COLO668 (cell line): ENCODE measurements at regions not wholly inside any gene's neighbourhood (a gene's known extent, or its start where the extent isn't known, plus 50 kb on each side); places are given as distances from the start of the nearest gene placed in this dataset.

Source experiments
- DNase-seq: peaks from one replicate; lab custom pipeline; 2025; ENCODE audit not compliant: unreplicated experiment; lab: John Stamatoyannopoulos, UW

DNA sequence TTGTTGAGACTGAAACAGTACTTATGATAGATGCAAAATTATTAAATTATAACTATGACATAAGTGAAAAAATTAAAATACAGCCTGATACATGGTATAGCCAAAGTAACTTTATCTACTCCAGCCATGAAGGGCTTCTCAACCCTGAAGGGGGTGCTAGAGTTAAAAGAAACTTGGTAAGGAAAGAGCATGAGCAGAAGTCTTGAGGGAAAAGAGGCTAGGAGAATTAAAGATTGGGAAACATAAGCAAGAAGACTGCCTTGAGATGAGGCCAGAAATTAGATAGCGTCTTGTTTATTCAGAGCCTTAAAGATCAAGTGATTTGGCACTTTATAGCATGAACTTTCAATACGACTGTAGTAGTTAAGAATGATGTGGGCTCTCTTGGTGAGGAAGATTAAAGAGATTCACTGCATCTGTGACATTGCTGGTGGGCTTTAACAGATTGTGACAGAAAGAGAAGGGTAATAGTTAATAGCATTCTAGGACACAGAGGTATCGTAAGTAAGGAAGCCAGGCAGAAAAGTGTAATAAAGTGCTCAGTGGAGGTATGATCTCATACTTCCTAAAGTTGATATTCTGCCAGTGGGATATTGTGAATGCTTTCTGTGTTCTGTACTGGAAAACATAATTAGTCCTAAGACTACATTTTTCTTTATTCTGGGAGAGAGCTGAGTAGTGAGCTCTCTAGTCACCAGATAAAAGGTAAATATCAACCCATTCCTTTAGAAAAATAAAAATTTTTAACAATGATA is 385.4 kb upstream of the PRR20A start:
- no peak for DNase-seq

DNA sequence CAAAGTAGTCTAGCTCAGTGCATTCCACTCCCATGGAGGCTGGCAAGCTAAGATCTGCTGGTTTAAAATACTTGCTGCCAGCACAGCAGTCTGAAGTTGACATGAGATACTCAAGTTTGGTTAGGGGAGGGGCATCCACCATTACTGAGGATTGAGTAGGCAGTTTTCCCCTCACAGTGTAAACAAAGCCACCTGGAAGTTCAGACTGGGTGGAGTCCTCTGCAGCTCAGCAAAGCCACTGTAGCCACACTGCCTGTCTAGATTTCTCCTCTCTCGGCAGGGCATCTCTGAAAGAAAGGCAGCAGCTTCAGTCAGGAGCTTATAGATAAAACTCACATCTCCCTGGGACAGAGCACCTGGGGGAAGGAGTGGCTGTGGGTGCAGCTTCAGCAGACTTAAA is 377.4 kb upstream of the PRR20A start:
- DNase-seq: peak; percentile 33

GRCh38 chr13:56773148-56773547 is 367.6 kb upstream of the PRR20A start:
- no peak for DNase-seq

DNA sequence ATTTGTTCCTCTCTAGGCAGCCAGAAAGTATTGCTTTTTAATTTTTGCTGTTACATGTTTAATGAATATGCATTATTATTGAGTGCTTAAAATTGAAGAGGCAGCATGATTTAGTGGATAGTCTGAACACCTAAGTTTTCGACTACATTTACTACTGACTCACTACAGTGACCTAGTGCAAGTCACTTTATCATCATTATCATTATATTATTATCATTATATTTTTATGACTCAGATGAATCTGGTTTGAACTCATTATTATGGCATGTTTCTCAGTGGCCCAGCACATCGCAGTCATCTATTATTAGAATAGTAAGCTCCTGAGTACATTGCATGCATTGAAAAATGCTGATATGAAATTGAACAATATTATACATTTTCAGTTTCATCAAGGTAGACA is 351.2 kb upstream of the PRR20A start:
- no peak for DNase-seq

GRCh38 chr13:56837161-56837560 is 303.6 kb upstream of the PRR20A start:
- no peak for DNase-seq

DNA sequence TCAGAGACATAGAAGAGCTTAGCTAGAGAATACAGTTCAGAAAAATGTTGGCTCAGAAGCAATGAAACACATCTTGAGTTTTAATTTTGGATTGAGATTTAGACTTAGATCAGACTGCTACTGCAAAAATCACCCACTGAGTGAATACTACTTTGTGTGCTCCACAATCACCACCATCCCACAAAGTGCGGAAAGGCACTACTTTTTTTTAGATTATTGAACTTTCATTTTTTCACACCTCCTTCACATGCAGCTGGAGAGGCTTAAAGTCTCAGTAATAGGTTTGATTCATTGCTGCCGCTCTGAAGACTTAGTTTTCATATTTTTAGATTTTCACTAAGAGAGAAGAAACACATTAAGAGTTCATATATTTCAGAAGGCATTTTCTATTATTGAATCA is 289.9 kb upstream of the PRR20A start:
- no peak for DNase-seq

DNA sequence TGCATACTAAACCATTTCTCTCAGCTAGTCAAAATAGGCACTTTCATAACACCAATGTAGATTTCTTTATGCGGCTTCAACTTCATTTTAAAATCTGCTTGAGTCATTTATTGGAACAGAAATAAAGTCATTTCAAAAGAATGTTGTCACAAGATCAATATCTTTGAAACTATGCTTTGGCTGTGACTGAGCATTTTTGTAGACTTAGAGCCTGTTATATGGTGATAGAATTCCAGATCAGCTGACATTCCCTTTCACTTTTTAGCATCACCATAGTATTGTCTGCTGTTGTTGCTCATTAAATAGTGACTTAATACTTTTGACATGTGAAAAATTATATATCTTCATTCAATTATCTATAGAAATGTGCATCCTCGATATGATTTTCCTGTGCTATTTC is 279.2 kb upstream of the PRR20A start:
- DNase-seq: no peak

- DNase-seq: no peak
These were observed 276.3 kb upstream of the PRR20A start for GRCh38 chr13:56864451-56864850.

GRCh38 chr13:56865416-56865815 is 275.3 kb upstream of the PRR20A start:
- no peak for DNase-seq

GRCh38 chr13:56869671-56870070 is 271.0 kb upstream of the PRR20A start:
- no peak for DNase-seq

- DNase-seq: no peak
These were observed 254.3 kb upstream of the PRR20A start for GRCh38 chr13:56886398-56886797.

GRCh38 chr13:56888455-56888854 is 252.3 kb upstream of the PRR20A start:
- DNase-seq: no peak

DNA sequence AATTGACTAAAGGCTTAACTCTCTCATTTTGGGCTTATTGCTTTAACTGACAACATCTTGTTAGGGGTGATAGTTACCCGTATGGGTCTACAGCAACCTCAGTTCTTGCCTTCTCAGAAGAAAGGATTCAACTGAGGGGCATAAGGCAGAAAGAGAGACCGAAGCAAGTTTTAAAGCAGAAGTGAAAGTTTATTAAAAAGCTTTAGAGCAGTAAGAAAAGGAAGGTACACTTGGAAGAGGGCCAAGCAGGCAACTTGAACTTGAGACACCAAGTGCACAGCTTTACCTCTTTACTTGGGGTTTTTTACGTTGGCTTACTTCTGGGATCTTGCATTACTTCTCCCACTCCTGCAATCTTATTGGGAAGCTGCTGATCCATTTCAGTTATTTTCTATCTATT is 246.9 kb upstream of the PRR20A start:
- DNase-seq: no peak

DNA sequence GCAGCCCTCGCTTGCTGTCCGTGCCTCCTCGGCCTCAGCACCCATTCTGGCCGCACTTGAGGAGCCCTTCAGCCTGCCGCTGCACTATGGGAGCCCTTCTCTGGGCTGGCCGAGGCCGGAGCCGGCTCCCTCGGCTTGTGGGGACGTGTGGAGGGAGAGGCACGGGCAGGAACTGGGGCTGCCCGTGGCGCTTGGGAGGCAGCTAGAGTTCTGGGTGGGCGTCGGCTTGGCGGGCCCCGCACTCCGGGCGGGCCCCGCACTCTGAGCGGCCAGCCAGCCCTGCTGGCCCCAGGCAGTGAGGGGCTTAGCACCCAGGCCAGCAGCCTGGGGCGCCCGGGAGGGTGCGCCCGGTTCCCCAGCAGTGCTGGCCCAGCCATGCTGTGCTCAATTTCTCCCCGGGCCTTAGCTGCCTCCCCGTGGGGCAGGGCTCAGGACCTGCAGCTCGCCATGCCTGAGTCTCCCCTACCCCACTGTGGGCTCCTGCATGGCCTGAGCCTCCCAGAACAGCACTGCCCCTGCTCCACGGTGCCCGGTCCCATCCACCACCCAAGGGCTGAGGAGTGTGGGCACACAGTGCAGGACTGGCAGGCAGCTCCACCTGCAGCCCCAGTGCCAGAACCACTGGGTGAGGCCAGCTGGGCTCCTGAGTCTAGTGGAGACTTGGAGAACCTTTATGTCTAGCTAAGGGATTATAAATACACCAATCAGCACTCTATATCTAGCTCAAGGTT is 240.0 kb upstream of the PRR20A start:
- no peak for DNase-seq

DNA sequence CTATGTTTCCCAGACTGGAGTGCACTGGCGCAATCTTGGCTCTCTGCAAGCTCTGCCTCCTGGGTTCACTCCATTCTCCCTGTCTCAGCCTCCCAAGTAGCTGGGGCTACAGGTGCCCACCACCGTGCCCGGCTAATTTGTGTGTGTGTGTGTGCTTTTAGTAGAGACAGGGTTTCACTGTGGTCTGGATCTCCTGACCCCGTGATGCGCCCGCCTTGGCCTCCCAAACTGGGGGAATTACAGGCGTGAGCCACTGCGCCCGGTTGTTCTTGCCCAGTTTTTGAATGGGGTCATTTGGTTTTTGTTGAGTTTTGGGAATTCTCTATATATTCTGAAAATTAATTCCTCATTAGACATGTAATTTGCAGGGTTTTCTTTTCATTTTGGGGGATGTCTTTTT is 238.4 kb upstream of the PRR20A start:
- DNase-seq: no peak

DNA sequence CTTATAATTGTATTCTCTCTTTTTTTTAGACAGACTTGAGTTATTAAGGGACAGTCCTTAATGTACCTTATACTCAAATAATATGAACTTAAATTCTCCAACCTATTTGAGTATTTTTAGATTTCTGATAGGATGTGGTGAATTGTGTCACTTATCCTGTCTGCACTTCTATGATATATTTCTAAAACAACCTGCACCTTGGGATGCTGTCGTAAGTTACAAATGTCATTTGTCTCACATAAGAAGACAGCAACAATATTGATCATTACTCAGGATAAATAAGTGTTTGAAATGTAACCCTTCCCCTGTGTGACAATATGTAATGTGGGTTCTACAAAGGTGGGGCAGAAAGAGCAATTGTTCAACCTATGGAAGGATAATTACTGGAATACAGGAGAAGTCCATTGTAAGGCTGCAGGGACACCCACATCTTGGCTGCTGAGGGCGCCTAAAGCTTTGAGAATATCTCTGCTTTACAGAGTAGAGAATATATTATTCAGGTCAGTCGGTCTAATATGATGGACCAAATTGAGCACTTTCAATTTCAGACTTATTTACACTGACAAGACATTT is 236.9 kb upstream of the PRR20A start:
- DNase-seq: no peak

DNA sequence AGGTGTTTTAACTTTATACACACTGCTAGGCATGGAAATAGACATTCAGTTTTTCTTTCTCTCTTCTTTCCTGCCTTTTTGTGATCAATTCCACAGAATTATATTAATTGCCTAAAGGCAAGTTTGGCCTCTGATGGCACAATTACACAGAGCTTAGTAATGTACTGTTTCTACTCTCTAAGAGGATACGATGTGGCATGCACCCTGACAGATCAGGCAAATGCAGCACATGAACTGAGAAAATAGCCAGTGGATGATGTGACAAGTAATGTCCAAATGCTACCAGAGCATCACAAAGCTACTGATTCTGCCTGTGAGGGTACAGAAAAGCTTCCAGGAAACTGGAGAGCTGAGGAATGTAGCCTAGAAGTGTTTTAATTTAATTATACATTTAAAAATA is 233.8 kb upstream of the PRR20A start:
- no peak for DNase-seq

- no peak for DNase-seq
These were observed 233.0 kb upstream of the PRR20A start for GRCh38 chr13:56907766-56908165.

DNA sequence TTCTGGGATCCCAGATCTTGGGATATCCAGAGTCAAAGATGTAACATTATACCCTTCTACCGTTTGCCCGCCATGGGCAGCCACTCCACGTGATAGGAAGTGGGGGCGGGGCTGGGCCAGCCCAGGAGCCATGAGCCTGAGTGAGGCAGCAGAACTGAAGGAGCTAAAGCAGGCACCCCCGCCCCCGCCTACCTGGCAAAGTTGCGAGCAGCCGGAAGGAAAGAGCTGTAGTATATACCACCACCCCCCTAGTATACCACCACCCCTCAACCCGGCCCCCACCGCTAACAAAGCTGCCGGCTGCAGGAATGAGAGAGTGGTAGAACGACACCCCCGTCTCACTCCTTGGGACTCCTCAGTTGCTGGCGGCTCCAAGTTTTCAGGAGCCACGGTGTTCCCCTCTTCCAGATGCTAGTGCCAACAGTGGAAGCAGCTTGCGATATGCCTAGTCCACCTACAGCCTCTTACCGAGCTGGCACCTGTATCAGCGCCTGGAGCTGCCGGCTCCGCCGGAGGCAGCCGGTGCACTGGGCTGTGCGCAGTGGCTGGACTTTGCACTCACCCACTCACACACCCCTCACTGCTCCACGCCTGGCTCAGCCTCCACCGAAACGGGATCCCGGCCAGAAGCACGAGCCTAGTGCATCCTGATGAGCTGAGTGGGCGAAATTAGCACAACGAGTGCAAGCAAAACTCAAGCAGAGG is 230.7 kb upstream of the PRR20A start:
- no peak for DNase-seq

- DNase-seq: no peak
These were observed 222.8 kb upstream of the PRR20A start for GRCh38 chr13:56917966-56918365.

- no peak for DNase-seq
These were observed 217.0 kb upstream of the PRR20A start for GRCh38 chr13:56923626-56924140.

DNA sequence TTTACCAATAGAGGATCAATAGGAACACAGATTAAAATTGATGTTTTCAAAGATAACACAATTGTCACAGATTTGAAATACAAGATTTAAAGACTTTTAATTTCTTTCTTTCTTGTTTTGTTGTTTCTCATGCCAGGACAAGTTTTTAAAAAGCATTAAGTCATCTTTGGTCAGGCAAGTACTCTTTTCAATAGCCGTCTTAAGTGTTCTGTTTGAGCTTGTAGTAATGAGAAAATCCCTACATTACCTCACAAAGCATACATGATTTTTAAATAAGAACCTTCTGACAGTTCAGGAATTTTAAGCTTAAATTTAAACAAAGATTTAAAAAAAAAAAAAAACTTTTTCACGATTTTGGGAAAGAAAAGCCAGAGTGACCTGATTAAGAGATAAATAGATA is 216.3 kb upstream of the PRR20A start:
- DNase-seq: no peak
